BLaER1 treated with 17β-estradiol and CSF1 and Interleukin-3, amounts not matched to agents 10 nM and 100 nM (cell line): ENCODE measurements at regions not wholly inside any gene's neighbourhood (a gene's known extent, or its start where the extent isn't known, plus 50 kb on each side); places are given as distances from the start of the nearest gene placed in this dataset.

ENCODE experiments used
- H3K27ac ChIP-seq, 11 experiments: shearing (Covaris generic); formaldehyde crosslinking; 2 replicates each; pipeline ENCODE4 v1.8.1; 2022
- H3K27me3 ChIP-seq, 11 experiments: shearing (Covaris generic); formaldehyde crosslinking; 2 replicates each; pipeline ENCODE4 v1.8.1; 2022
- H3K36me3 ChIP-seq, 11 experiments: shearing (Covaris generic); formaldehyde crosslinking; 2 replicates each; pipeline ENCODE4 v1.8.1; 2022
- H3K4me1 ChIP-seq, 10 experiments: shearing (Covaris generic); formaldehyde crosslinking; 2 replicates each; pipeline ENCODE4 v1.8.1; 2022
- H3K4me2 ChIP-seq, 11 experiments: shearing (Covaris generic); formaldehyde crosslinking; 2 replicates each; pipeline ENCODE4 v1.8.1; 2022
- H3K4me3 ChIP-seq, 10 experiments: shearing (Covaris generic); formaldehyde crosslinking; 2 replicates each; pipeline ENCODE4 v1.8.1; 2022
- H3K9ac ChIP-seq, 11 experiments: shearing (Covaris generic); formaldehyde crosslinking; 2 replicates each; pipeline ENCODE4 v1.8.1; 2022
- H3K9me3 ChIP-seq, 11 experiments: shearing (Covaris generic); formaldehyde crosslinking; replicated peaks in 1 of 11; 2 replicates each; pipeline ENCODE4 v1.8.1; 2022
- H4K20me1 ChIP-seq, 11 experiments: shearing (Covaris generic); formaldehyde crosslinking; 2 replicates each; pipeline ENCODE4 v1.8.1; 2022
- Cebpa-rat ChIP-seq, 11 experiments: shearing (Covaris generic); IDR thresholded peaks; 2 replicates each; pipeline ENCODE4 v1.8.1; 2022

DNA sequence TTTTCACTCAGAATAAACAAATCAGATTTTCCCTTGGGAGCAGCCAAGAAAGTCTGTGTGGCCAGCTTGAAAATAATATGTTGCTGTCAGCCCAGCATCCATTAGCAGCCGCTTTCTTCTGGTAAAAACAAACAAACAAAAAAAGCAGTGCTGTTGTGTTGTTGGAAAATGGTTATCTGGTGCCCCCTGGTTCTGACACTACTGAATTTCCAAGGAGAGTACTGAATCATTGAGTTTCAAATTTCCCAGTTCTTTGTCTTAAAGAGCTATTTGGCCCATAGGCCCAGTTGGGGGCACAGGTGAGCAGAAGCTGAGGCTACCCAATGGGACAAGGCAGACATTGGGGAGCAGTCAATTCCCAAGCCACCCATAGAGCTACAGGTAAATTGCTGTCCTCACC, 995.9 kb downstream of the UQCRFS1 start:
- Histone ChIP-seq H3K4me1 (peaks cover 0 to 12% (median 0%) of the 10 kb centered on the region in 10 experiments; a peak in 5 of 20 replicates), H3K36me3 (no peaks in the 10 kb centered on the region), H3K9me3 (peaks cover 0 to 8% (median 0%) of the 10 kb centered on the region in 11 experiments; a peak in 1 of 22 replicates), H3K27me3 (no peaks in the 10 kb centered on the region), H3K4me2 (no peak overlapping the region), H3K4me3 (no peak overlapping the region), H4K20me1 (no peaks in the 10 kb centered on the region), H3K9ac (no peak overlapping the region), H3K27ac (no peak overlapping the region)
- TF ChIP-seq Cebpa-rat (IDR thresholded peaks at IDR 0.05): no peak

DNA sequence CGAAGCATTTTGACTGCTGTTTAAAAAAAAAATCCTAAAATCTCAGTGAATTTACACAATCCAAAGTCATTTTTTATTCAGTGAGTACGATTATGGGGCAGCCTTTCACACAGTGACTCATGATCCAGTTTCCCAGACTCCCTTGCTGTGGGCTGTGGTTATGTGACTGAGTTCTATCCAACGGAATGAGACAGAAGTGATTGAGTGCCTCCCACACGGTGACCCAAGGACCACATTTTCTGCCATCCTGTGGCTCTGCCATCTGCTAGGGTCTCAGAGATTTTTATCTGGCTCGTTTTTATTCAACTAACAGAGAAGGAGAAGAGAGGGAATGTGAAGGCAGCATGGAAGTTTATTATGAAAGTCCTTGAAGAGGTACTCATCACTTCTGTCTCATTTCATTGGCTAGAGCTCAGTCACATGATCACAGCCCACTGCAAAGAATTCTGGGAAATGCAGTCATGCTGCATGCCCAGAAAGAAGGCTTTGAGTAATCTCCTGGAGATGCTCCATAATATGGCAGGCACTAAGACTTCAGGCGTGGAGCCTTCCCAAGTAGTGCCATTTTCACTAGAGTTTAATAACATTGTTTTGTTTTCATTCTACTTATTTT, 999.4 kb downstream of the UQCRFS1 start:
- Histone ChIP-seq H3K9ac (no peak overlapping the region), H3K4me2 (no peak overlapping the region), H3K36me3 (no peaks in the 10 kb centered on the region), H3K27me3 (peaks cover 0 to 18% (median 9%) of the 10 kb centered on the region in 11 experiments; a peak in 14 of 22 replicates), H3K9me3 (peaks cover 0 to 8% (median 0%) of the 10 kb centered on the region in 11 experiments; a peak in 1 of 22 replicates), H3K27ac (no peak overlapping the region), H3K4me1 (peaks cover 6 to 11% (median 10%) of the 10 kb centered on the region in 10 experiments), H3K4me3 (no peak overlapping the region), H4K20me1 (no peaks in the 10 kb centered on the region)
- no peak for TF ChIP-seq Cebpa-rat (IDR thresholded peaks at IDR 0.05)

DNA sequence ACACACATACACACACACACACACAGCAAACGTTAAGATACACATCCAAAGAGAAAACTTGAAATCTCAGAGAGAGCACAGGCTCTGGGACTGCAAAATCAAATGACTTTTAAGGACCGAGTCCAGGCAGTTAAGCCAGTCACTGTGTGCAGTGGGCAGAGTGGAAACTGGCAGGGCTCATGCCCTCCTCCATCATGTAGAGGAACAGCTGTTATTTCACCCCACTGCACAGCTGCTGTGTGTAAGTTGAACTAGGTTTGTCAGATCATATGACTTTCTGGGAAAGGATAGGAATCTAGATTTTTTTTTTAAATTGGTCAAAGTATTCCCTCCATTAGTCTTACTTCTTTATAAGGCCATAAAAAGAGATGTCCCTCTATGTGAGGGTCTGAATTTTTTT, 1002.1 kb downstream of the UQCRFS1 start:
- no peak overlapping the region for H3K4me3 ChIP-seq
- peaks cover 0 to 8% (median 0%) of the 10 kb centered on the region in 11 experiments; a peak in 1 of 22 replicates for H3K9me3 ChIP-seq
- H3K4me1 ChIP-seq: peaks cover 8 to 17% (median 13%) of the 10 kb centered on the region in 10 experiments
- H3K9ac ChIP-seq: no peak overlapping the region
- H3K27me3 ChIP-seq: peaks cover 0 to 33% (median 25%) of the 10 kb centered on the region in 11 experiments; a peak in 18 of 22 replicates
- H3K27ac ChIP-seq: no peak overlapping the region
- no peaks in the 10 kb centered on the region for H3K36me3 ChIP-seq
- no peak for TF ChIP-seq Cebpa-rat (IDR thresholded peaks at IDR 0.05)
- no peaks in the 10 kb centered on the region for H4K20me1 ChIP-seq
- H3K4me2 ChIP-seq: no peak overlapping the region

DNA sequence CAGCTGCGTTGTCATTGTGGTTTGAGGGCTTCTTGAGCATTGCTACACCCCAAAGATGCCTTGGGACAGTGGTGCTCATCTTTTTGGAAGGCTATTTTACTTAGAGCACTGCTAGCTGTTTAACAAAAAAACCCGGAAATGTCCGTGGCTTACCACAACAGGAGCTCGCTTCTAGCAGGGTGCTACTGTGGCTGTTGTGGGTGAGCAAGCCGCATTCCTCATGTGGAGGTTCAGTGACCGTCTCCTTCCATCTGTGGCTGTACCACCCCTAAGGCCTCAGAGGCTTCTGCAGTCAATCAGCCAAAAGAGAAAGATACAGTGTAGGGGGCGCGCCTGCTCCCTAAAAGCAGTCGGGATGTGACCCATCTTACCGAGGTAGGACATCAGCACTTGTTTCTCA, 1004.2 kb downstream of the UQCRFS1 start:
- H4K20me1 ChIP-seq: no peaks in the 10 kb centered on the region
- H3K4me3 ChIP-seq: no peak overlapping the region
- peak overlapping the region; percentile 24 to 61 (median 46); a peak in 21 of 22 replicates for H3K4me2 ChIP-seq
- H3K27me3 ChIP-seq: peaks cover 0 to 33% (median 25%) of the 10 kb centered on the region in 11 experiments; a peak in 18 of 22 replicates
- TF ChIP-seq Cebpa-rat (IDR thresholded peaks at IDR 0.05): no peak
- H3K9ac ChIP-seq: no peak overlapping the region
- no peaks in the 10 kb centered on the region for H3K36me3 ChIP-seq
- peaks cover 8 to 17% (median 13%) of the 10 kb centered on the region in 10 experiments for H3K4me1 ChIP-seq
- no peak overlapping the region for H3K27ac ChIP-seq
- H3K9me3 ChIP-seq: peaks cover 0 to 6% (median 0%) of the 10 kb centered on the region in 11 experiments; a peak in 1 of 22 replicates

DNA sequence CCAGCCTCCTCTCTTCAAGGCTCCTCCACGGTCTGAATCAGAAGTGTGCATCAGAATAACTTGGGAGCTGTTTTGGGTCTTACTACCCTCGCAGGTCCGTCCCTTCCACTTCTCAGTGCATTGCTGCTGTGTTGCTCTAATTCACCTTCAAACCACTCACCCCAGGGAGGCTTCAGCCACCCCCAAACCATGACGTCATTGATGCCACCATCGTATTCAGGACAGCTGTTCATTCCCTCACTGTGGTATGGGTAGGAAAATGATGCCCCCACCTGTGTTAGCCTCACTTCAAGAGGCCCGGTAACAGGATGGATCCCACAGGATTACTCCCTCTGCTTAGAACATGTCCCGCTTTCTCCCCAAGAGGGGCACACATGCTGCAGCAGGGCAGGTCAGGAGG, 1005.7 kb downstream of the UQCRFS1 start:
- Histone ChIP-seq H3K27me3 (peaks cover 0 to 33% (median 25%) of the 10 kb centered on the region in 11 experiments; a peak in 18 of 22 replicates), H3K27ac (no peak overlapping the region), H3K4me3 (no peak overlapping the region), H3K9ac (no peak overlapping the region), H3K9me3 (peaks cover 0 to 8% (median 0%) of the 10 kb centered on the region in 11 experiments; a peak in 5 of 22 replicates), H4K20me1 (no peaks in the 10 kb centered on the region), H3K4me2 (0 out of 22 replicates have a peak overlapping the region, but pooled peaks of 1 of the 11 experiments have one; percentile 10), H3K36me3 (no peaks in the 10 kb centered on the region), H3K4me1 (peaks cover 8 to 17% (median 13%) of the 10 kb centered on the region in 10 experiments)
- no peak for TF ChIP-seq Cebpa-rat (IDR thresholded peaks at IDR 0.05)

DNA sequence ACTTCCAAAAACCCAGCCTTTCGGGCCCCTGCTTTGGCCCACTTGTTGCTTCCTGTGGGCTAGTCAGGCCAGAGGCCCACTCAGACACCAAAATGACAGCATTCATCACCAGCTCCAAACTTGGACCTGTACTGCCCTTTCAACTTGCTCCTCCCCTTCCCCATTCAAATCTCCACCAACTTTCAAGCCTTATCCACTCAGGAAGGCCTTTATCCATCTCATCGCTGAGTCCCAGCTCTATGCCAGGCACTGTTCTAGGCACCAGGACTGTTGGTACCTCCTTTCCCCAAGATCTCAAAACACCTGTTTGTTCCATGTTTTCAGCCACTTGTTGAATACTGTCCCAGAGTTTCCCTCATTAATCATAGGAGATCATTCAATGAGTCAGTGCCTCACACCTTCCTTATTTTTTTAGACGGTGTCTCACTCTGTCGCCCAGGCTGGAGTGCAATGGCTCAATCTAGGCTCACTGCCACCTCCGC, 1011.4 kb downstream of the UQCRFS1 start:
- peaks cover 0 to 13% (median 0%) of the 10 kb centered on the region in 11 experiments; a peak in 5 of 22 replicates for H3K9me3 ChIP-seq
- no peak overlapping the region for H3K4me2 ChIP-seq
- peaks cover 0 to 3% (median 0%) of the 10 kb centered on the region in 11 experiments; a peak in 1 of 22 replicates for H3K27me3 ChIP-seq
- TF ChIP-seq Cebpa-rat (IDR thresholded peaks at IDR 0.05): no peak
- no peak overlapping the region for H3K4me3 ChIP-seq
- no peaks in the 10 kb centered on the region for H3K4me1 ChIP-seq
- no peaks in the 10 kb centered on the region for H4K20me1 ChIP-seq
- no peak overlapping the region for H3K27ac ChIP-seq
- H3K9ac ChIP-seq: no peak overlapping the region
- no peaks in the 10 kb centered on the region for H3K36me3 ChIP-seq

DNA sequence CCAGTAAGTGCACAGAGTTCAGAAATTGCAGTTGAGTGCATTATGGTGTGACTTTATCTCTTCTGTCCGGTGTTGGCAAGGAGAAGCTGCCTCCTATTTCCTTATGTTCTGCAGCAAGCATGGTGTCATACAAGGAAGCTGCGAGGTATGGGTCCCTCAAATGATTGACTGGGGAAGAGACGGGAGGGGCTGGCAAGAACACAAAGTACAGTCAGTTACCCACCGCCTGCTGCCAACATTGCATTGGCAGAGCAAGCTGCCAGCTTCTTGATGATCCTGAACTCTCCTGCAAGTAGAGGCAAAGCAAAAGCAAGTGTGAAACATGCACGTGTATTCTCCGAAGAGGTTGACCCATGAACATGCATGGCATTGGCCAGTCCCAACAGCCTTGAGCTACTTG, 1013.6 kb downstream of the UQCRFS1 start:
- Histone ChIP-seq H3K9ac (no peak overlapping the region), H3K36me3 (no peaks in the 10 kb centered on the region), H3K27ac (no peak overlapping the region), H4K20me1 (no peaks in the 10 kb centered on the region), H3K4me1 (no peaks in the 10 kb centered on the region), H3K4me3 (no peak overlapping the region), H3K9me3 (peaks cover 0 to 13% (median 0%) of the 10 kb centered on the region in 11 experiments; a peak in 5 of 22 replicates), H3K27me3 (no peaks in the 10 kb centered on the region), H3K4me2 (no peak overlapping the region)
- TF ChIP-seq Cebpa-rat (IDR thresholded peaks at IDR 0.05): no peak

DNA sequence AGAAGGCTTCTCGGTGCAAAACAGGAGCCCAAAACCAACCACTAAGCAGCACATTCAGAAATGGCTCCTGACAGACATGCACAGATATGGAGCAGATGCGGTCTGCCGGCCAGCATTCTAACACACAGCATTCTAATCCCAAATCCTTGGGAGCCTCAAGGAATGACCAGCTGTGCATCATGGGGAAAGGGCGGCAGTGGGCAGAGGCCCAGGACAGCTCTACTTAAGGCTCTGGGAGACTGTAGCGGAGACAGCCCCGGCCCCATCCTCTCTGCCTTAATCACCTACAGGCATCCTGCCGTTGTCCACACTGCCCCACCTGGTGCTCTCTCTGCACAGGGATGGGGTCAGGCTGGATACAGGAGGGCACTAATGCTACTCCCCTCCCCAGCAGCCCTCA, 1016.0 kb downstream of the UQCRFS1 start:
- H3K27me3 ChIP-seq: no peaks in the 10 kb centered on the region
- peaks cover 0 to 3% (median 0%) of the 10 kb centered on the region in 11 experiments; a peak in 2 of 22 replicates for H3K9me3 ChIP-seq
- no peak overlapping the region for H3K9ac ChIP-seq
- H3K36me3 ChIP-seq: no peaks in the 10 kb centered on the region
- no peaks in the 10 kb centered on the region for H4K20me1 ChIP-seq
- no peak overlapping the region for H3K27ac ChIP-seq
- no peak overlapping the region for H3K4me2 ChIP-seq
- no peak for TF ChIP-seq Cebpa-rat (IDR thresholded peaks at IDR 0.05)
- no peaks in the 10 kb centered on the region for H3K4me1 ChIP-seq
- no peak overlapping the region for H3K4me3 ChIP-seq

DNA sequence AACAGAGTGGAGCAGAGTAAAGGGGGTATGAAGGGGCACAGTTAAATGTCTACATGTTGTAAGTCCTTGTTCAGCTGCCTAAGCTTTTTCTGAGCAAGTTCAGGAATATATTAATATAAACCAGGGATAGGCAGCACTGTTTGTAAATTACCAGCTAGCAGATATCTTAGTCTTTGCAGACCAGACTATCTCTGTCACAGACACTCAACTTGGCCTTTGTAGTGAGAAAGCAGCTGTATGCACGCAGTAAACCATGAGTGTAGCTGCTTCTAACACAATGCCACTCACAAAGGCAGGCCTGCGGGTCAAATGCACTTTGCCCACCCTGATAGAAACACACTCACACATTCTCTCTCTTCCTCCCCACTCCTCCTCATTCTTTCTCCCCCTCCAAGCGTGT, 1016.9 kb downstream of the UQCRFS1 start:
- no peaks in the 10 kb centered on the region for H3K36me3 ChIP-seq
- no peak for TF ChIP-seq Cebpa-rat (IDR thresholded peaks at IDR 0.05)
- no peak overlapping the region for H3K9ac ChIP-seq
- no peaks in the 10 kb centered on the region for H3K4me1 ChIP-seq
- H3K4me2 ChIP-seq: no peak overlapping the region
- no peaks in the 10 kb centered on the region for H4K20me1 ChIP-seq
- no peak overlapping the region for H3K4me3 ChIP-seq
- no peaks in the 10 kb centered on the region for H3K27me3 ChIP-seq
- H3K27ac ChIP-seq: no peak overlapping the region
- no peaks in the 10 kb centered on the region for H3K9me3 ChIP-seq
